Panc1 (cell line): ENCODE measurements at regions not wholly inside any gene's neighbourhood (a gene's known extent, or its start where the extent isn't known, plus 50 kb on each side); places are given as distances from the start of the nearest gene placed in this dataset.

Source experiments
- ATAC-seq: fragments of 200-7000 bp; cut with Tn5 transposase; 2 replicates; pipeline ENCODE4 v1.9.1; 2020; ENCODE audit warnings: mild to moderate bottlenecking, moderate library complexity
- BruUV-seq: library from RNA; stranded (reverse); fragments of 400-500 nt; replicated peaks from 2 replicates; lab custom pipeline; 2021; lab: Mats Ljungman, UMichigan
- CTCF ChIA-PET: fragments of 300-600 bp; sonication (Branson Sonifier 250); formaldehyde crosslinking; loops from one replicate; lab custom pipeline; 2022; ENCODE audit warnings: antibody characterized with exemption; lab: Charles Lee
- POLR2A ChIA-PET: fragments of 300-600 bp; sonication (Branson Sonifier 250); formaldehyde crosslinking; loops from one replicate; lab custom pipeline; 2022; ENCODE audit warnings: antibody characterized with exemption; lab: Charles Lee
- DNase-seq: peaks from one replicate; pipeline ENCODE4 v3.0.0-alpha.2; 2010; ENCODE audit warnings: low read depth, low spot score
- H3K27ac ChIP-seq: 2 replicates; pipeline ENCODE4 v1.5.1; 2011; ENCODE audit warnings: mild to moderate bottlenecking, low read length, inconsistent platforms
- H3K27me3 ChIP-seq: fragments of 200-500 bp; sonication (Bioruptor generic); 2 replicates; pipeline ENCODE4 v1.6.0; 2014; ENCODE audit warnings: low read length, inconsistent platforms; ENCODE audit not compliant: control insufficient read depth, insufficient read depth
- H3K36me3 ChIP-seq: fragments of 200-500 bp; sonication (Bioruptor generic); 2 replicates; pipeline ENCODE4 v1.5.1; 2014; ENCODE audit warnings: inconsistent platforms, mild to moderate bottlenecking, low read length, moderate library complexity; ENCODE audit not compliant: control insufficient read depth, insufficient read depth
- H3K4me1 ChIP-seq: 2 replicates; pipeline ENCODE4 v1.5.1; 2011; ENCODE audit warnings: inconsistent platforms, mild to moderate bottlenecking, low read length, moderate library complexity; ENCODE audit not compliant: control insufficient read depth, insufficient read depth
- H3K4me3 ChIP-seq, 2 experiments: 2 replicates each; pipeline ENCODE4 v1.5.1; 2011 to 2012; ENCODE audit warnings: low read depth in 2 of 2, low read length in 2 of 2, mild to moderate bottlenecking in 2 of 2, inconsistent platforms in 1 of 2, moderate library complexity in 1 of 2
- H3K9me3 ChIP-seq: fragments of 200-500 bp; sonication (Bioruptor generic); 2 replicates; pipeline ENCODE4 v1.5.1; 2014; ENCODE audit warnings: low read depth, mild to moderate bottlenecking, inconsistent platforms, low read length, moderate library complexity; ENCODE audit not compliant: control insufficient read depth, insufficient read depth
- POLR2AphosphoS5 ChIP-seq: IDR thresholded peaks from 2 replicates; pipeline ENCODE4 v1.6.1; 2012; ENCODE audit warnings: mild to moderate bottlenecking, low read depth, low read length, moderate library complexity
- SIN3A ChIP-seq: IDR thresholded peaks from 2 replicates; pipeline ENCODE4 v1.6.1; 2012; ENCODE audit warnings: low read depth, mild to moderate bottlenecking, low read length, moderate library complexity, borderline replicate concordance; ENCODE audit not compliant: insufficient read depth
- TCF7L2 ChIP-seq: IDR thresholded peaks from 2 replicates; pipeline ENCODE4 v1.6.1; 2011; ENCODE audit warnings: mild to moderate bottlenecking, low read depth, low read length, inconsistent platforms
- in situ Hi-C: cut with HindIII; loops from 2 replicates; pipeline ENCODE4 v1.10.0; 2016; ENCODE audit warnings: low sequenced_read_pairs, low pct_unique_long_range_greater_than_20kb
- intact Hi-C: fragments of 100-400 bp; cut with micrococcal nuclease; formaldehyde crosslinking; loops from one replicate; pipeline ENCODE4 v1.10.0; 2022; ENCODE audit not compliant: unreplicated experiment
- TF ChIP-seq, protein P1 (sequence below): fragments of 450-650 bp; IDR thresholded peaks from 2 replicates; pipeline ENCODE4 v1.5.1; 2017; ENCODE audit warnings: mild to moderate bottlenecking
- TF ChIP-seq, protein P2 (sequence below), 2 experiments: IDR thresholded peaks; 2 replicates each; pipeline ENCODE4 v1.6.1; 2011 to 2012; ENCODE audit warnings: low read depth in 2 of 2, control low read depth in 1 of 2, low read length in 1 of 2, mild to moderate bottlenecking in 1 of 2, moderate library complexity in 1 of 2; ENCODE audit not compliant: insufficient read depth in 1 of 2

DNA sequence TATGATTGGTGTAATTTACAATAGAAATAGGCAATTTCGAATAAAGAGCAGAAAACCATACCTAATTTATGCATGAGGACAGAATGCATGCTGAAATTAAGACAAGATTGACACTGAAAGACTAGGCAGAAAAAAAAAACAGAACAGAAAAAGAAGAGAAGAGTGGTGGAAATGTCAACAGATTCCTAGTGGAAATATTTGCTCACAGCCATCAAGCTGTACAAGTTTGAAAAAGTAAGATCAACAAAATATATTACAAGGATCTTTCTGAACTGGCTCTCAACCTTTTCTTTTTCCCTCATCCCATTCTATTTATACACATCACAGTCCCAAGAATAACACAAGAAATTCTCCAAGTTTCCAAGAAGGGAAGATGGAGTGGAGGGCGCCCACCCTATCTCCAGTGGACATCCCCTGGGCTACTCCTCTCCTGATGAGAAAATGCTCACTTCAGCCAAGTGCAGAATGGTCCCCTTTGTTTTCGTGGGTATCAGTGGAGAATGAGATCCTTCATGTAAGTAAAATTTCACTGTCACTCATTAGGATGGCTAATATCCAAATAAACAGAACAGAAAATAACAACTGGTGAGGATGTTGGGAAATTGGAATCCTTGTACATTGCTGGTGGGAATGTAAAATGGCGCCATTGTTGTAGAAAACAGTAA, 51.0 kb upstream of the ZNF532 start:
- intact Hi-C loops: no loop called here
- BruUV-seq: no TSS peak
- ChIA-PET CTCF (no interaction called here), POLR2A (no interaction called here)
- in situ Hi-C loops: no loop called here
- no peaks in the 10 kb centered on the region for H3K4me1 ChIP-seq
- TF ChIP-seq, protein P1, sequence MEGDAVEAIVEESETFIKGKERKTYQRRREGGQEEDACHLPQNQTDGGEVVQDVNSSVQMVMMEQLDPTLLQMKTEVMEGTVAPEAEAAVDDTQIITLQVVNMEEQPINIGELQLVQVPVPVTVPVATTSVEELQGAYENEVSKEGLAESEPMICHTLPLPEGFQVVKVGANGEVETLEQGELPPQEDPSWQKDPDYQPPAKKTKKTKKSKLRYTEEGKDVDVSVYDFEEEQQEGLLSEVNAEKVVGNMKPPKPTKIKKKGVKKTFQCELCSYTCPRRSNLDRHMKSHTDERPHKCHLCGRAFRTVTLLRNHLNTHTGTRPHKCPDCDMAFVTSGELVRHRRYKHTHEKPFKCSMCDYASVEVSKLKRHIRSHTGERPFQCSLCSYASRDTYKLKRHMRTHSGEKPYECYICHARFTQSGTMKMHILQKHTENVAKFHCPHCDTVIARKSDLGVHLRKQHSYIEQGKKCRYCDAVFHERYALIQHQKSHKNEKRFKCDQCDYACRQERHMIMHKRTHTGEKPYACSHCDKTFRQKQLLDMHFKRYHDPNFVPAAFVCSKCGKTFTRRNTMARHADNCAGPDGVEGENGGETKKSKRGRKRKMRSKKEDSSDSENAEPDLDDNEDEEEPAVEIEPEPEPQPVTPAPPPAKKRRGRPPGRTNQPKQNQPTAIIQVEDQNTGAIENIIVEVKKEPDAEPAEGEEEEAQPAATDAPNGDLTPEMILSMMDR: no peak
- no peak for TF ChIP-seq POLR2AphosphoS5
- TF ChIP-seq SIN3A: no peak
- TF ChIP-seq, protein P2, sequence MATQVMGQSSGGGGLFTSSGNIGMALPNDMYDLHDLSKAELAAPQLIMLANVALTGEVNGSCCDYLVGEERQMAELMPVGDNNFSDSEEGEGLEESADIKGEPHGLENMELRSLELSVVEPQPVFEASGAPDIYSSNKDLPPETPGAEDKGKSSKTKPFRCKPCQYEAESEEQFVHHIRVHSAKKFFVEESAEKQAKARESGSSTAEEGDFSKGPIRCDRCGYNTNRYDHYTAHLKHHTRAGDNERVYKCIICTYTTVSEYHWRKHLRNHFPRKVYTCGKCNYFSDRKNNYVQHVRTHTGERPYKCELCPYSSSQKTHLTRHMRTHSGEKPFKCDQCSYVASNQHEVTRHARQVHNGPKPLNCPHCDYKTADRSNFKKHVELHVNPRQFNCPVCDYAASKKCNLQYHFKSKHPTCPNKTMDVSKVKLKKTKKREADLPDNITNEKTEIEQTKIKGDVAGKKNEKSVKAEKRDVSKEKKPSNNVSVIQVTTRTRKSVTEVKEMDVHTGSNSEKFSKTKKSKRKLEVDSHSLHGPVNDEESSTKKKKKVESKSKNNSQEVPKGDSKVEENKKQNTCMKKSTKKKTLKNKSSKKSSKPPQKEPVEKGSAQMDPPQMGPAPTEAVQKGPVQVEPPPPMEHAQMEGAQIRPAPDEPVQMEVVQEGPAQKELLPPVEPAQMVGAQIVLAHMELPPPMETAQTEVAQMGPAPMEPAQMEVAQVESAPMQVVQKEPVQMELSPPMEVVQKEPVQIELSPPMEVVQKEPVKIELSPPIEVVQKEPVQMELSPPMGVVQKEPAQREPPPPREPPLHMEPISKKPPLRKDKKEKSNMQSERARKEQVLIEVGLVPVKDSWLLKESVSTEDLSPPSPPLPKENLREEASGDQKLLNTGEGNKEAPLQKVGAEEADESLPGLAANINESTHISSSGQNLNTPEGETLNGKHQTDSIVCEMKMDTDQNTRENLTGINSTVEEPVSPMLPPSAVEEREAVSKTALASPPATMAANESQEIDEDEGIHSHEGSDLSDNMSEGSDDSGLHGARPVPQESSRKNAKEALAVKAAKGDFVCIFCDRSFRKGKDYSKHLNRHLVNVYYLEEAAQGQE (IDR thresholded peaks at IDR 0.05; ENCODE audit: insufficient read depth in 1 of 2, low read depth in 2 of 2, low read length in 1 of 2): no peak
- no peak for TF ChIP-seq TCF7L2
- ATAC-seq: no peak
- H3K9me3 ChIP-seq: no peaks in the 10 kb centered on the region
- DNase-seq: no peak
- H3K27ac ChIP-seq: peak overlapping the region; percentile 44; the same call in 1 of the 2 replicates
- H3K4me3 ChIP-seq: no peak overlapping the region
- H3K27me3 ChIP-seq: no peaks in the 10 kb centered on the region
- no peaks in the 10 kb centered on the region for H3K36me3 ChIP-seq

DNA sequence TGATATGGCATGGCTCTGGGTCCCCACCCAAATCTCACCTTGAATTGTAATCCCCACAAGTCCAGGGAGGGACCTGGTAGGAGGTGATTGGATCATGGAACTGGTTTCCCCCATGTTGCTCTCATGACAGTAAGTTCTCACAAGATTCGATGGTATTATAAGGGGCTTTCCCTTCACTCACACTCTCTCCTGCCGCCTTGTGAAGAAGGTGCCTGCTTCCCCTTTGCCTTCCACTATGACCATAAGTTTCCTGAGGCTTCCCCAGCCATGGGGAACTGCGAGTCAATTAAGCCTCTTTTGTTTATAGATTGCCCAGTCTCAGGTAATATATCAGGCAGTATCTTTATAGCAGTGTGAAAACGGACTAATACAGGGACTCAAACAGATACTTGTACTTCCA, 50.4 kb upstream of the ZNF532 start:
- in situ Hi-C loops: no loop called here
- Histone ChIP-seq H3K36me3 (no peaks in the 10 kb centered on the region), H3K27me3 (no peaks in the 10 kb centered on the region), H3K4me1 (no peaks in the 10 kb centered on the region), H3K9me3 (no peaks in the 10 kb centered on the region), H3K4me3 (no peak overlapping the region), H3K27ac (peak overlapping the region; percentile 44; the same call in 1 of the 2 replicates)
- intact Hi-C loops: no loop called here
- TF ChIP-seq TCF7L2 (no peak), SIN3A (no peak), POLR2AphosphoS5 (no peak)
- TF ChIP-seq, protein P2 (IDR thresholded peaks at IDR 0.05; ENCODE audit: insufficient read depth in 1 of 2, low read depth in 2 of 2, low read length in 1 of 2): no peak
- TF ChIP-seq, protein P1: no peak
- ChIA-PET CTCF (no interaction called here), POLR2A (no interaction called here)
- BruUV-seq: no TSS peak
- no peak for DNase-seq
- no peak for ATAC-seq
